ENCODE measurements at regions not wholly inside any gene's neighbourhood (a gene's known extent, or its start where the extent isn't known, plus 50 kb on each side); places are given as distances from the start of the nearest gene placed in this dataset.

- no peaks in the 10 kb centered on the region for H3K27me3 ChIP-seq (ENCODE audit: control insufficient read depth in 2 of 2, insufficient read depth in 2 of 2, low read length in 2 of 2)
- no peaks in the 10 kb centered on the region for H3K9me1 ChIP-seq (replicated peaks; ENCODE audit: control insufficient read depth, extremely low read depth, insufficient read depth, low read length)
- no peaks in the 10 kb centered on the region for H3K79me2 ChIP-seq (ENCODE audit: control insufficient read depth, insufficient read depth, low read length)
- H3K9me3 ChIP-seq (replicated peaks; ENCODE audit: control insufficient read depth, insufficient read depth, low read length), result no peaks in the 10 kb centered on the region
- no peak overlapping the region for H3K27ac ChIP-seq (ENCODE audit: insufficient read depth, low read depth, low read length)
- H3K36me3 ChIP-seq (ENCODE audit: control insufficient read depth in 2 of 2, extremely low read depth in 1 of 2, insufficient read depth in 2 of 2, low read length in 2 of 2), result no peaks in the 10 kb centered on the region
- ChIA-PET POLR2A (no interaction called here), CTCF (no interaction called here)
- DNase-seq (ENCODE audit: low read depth, low spot score), result no peak
- FAIRE-seq, result no peak
- H3K9ac ChIP-seq (replicated peaks; ENCODE audit: extremely low read depth, insufficient read depth, low read length), result no peak overlapping the region
- no TSS peak for BruUV-seq (replicated peaks)
- TF ChIP-seq, protein P1, sequence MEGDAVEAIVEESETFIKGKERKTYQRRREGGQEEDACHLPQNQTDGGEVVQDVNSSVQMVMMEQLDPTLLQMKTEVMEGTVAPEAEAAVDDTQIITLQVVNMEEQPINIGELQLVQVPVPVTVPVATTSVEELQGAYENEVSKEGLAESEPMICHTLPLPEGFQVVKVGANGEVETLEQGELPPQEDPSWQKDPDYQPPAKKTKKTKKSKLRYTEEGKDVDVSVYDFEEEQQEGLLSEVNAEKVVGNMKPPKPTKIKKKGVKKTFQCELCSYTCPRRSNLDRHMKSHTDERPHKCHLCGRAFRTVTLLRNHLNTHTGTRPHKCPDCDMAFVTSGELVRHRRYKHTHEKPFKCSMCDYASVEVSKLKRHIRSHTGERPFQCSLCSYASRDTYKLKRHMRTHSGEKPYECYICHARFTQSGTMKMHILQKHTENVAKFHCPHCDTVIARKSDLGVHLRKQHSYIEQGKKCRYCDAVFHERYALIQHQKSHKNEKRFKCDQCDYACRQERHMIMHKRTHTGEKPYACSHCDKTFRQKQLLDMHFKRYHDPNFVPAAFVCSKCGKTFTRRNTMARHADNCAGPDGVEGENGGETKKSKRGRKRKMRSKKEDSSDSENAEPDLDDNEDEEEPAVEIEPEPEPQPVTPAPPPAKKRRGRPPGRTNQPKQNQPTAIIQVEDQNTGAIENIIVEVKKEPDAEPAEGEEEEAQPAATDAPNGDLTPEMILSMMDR (IDR thresholded peaks at IDR 0.05; ENCODE audit: extremely low read depth in 1 of 2, insufficient read depth in 1 of 2, low read depth in 1 of 2, low read length in 2 of 2), result no peak
- TF ChIP-seq POLR2A (IDR thresholded peaks at IDR 0.05; ENCODE audit: low read depth, low read length) (no peak), GATA2 (IDR thresholded peaks at IDR 0.05; ENCODE audit: insufficient read depth, insufficient read length, low read depth, low read length) (no peak), FOS (IDR thresholded peaks at IDR 0.05; ENCODE audit: borderline replicate concordance, insufficient read depth, low read length) (no peak), MAX (IDR thresholded peaks at IDR 0.05; ENCODE audit: insufficient read depth, insufficient read length) (no peak), MYC (IDR thresholded peaks at IDR 0.05; ENCODE audit: low read depth, low read length) (no peak), EZH2 (IDR thresholded peaks at IDR 0.05; ENCODE audit: borderline replicate concordance, low read depth, low read length, severe bottlenecking) (no peak), POLR2AphosphoS5 (IDR thresholded peaks at IDR 0.05; ENCODE audit: insufficient read depth, low read depth, low read length) (no peak), JUN (IDR thresholded peaks at IDR 0.05; ENCODE audit: borderline replicate concordance, insufficient read depth, insufficient read length, low read depth) (no peak)
- H3K4me1 ChIP-seq (ENCODE audit: control insufficient read depth, extremely low read depth, insufficient read depth, low read length), result no peaks in the 10 kb centered on the region
- no peaks in the 10 kb centered on the region for H4K20me1 ChIP-seq (replicated peaks; ENCODE audit: control insufficient read depth, extremely low read depth, insufficient read depth, low read length)
- intact Hi-C loops (cut with micrococcal nuclease) (no loop called here), dilution Hi-C loops (cut with MboI; ENCODE audit: extremely low pct_ligation_motif_present, low sequenced_read_pairs) (no loop called here)
- no peak overlapping the region for H2AFZ ChIP-seq (ENCODE audit: low read depth, low read length)
- no peak overlapping the region for H3K4me2 ChIP-seq (ENCODE audit: insufficient read depth, low read length)
- no peak overlapping the region for H3K4me3 ChIP-seq (replicated peaks in 1 of 3; ENCODE audit: insufficient read depth in 1 of 3, low read depth in 1 of 3, low read length in 3 of 3)
Measured at GRCh38 chr13:62331384-62331783, 915.7 kb upstream of the PCDH20 start.

All from endothelial cell of umbilical vein (primary cell).